ENCODE measurements at regions not wholly inside any gene's neighbourhood (a gene's known extent, or its start where the extent isn't known, plus 50 kb on each side); places are given as distances from the start of the nearest gene placed in this dataset.

DNA sequence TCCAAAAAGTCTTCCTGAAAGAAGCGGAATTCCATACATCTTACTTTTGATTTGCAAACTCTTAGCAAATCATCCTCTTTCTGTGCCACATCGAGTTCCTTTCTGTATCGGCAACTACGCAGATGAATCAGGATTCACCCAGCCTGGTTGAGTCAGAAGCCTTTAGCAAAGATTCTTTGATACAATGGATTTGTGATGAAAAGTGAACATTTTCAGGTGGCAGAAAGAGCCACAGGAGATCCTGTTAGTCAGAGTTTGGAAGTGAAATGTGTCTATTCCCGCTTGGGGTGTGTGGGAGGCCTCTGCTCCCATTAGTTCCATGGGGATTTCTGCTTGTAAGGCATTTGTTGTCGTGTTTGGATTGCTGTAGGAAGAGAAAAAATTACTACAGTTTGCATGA lies 351.8 kb upstream of the WWC1 start:
- TF ChIP-seq CTCF (IDR thresholded peaks at IDR 0.05) (no peak), EZH2 (IDR thresholded peaks at IDR 0.05; ENCODE audit: borderline replicate concordance, insufficient read depth, low read depth, low read length, poor library complexity, severe bottlenecking) (no peak)
